GM04503 (cell line): ENCODE measurements at regions not wholly inside any gene's neighbourhood (a gene's known extent, or its start where the extent isn't known, plus 50 kb on each side); places are given as distances from the start of the nearest gene placed in this dataset.
"Not testable (repeated sequence)": the region's sequence is repeated elsewhere in the genome, so short reads cannot be mapped to it uniquely, and the experiment has no call there.

Source experiments
- DNase-seq: peaks from one replicate; pipeline ENCODE4 v3.0.0-alpha.2; 2012; ENCODE audit warnings: low read depth

DNA sequence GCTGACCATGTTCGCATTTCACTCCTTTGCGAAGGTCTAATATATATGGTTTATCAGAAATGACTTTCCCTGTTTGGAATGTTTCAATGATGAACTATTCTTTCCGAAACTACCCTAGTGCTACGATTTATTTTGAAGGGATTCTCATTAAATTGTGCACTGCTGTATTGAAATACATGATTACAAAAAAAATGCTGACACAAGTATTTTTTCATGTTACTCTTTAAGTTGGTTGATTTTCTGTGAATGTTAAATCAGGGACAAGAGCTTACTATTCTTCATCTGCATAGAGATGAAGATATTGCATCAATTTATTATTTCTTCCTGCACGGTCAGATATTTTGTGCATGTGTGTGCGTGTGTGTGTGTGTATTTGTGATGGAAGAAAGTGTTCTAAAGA, 731.5 kb upstream of the AGA start:
- DNase-seq: no peak

DNA sequence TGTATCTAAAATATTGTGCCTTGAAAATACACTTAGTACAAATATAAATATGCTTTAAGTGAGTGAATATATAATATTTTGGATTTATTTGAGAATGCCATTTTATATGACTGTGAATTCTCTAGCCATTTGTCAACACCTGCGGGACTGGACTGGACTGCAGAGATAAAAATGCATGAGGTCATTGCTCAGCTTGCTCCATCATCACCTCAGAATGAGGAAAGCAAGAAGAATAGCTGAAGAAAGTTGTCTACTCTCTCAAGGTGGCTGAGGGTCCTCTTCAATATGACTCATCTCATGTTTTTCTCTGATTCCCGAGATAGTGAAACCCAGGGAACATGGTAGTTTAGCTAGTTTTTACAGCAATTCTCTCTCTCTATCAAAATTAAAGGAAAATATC, 732.5 kb upstream of the AGA start:
- no peak for DNase-seq

DNA sequence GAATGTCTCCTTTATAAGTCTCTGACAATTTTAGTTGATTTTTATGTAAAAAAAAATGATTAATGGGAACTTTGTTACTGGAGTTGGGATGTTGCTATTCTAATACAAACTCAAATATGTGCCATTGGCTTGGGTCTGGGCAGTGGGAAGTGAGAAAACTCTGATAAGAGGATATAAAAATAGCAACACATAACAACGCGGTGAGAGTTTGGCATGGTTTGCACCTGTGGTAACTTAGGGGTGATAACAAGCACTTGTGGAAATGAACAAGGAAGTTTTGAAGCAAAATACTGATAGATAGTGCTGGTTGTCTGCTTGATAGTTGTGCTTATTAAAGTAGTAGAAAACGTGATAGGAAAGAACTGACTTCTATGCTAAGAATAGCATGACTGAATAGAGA, 743.3 kb upstream of the AGA start:
- no peak for DNase-seq

- no peak for DNase-seq
Measured at GRCh38 chr4:178192611-178193010, 750.4 kb upstream of the AGA start.

- DNase-seq: no peak
Measured at GRCh38 chr4:178196751-178197374, 754.6 kb upstream of the AGA start.

DNA sequence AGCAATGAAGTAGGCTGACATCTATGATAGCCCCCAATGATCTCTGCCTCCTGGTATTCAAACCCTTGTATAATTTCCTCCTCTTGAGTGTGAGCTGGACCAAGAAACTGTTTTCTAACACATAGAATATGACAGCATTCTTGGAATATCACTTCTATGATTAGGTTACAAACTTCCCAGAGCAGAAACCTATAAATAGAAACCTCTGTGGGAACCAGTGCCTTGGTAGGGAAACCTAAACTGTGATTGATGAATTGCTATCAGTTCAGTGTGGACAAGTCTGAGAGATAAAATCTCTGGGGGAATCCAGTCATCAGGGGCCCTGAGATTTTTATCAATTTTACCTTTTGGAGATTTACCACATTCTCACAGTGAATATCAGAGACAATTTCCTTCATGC, 756.5 kb upstream of the AGA start:
- no peak for DNase-seq

DNA sequence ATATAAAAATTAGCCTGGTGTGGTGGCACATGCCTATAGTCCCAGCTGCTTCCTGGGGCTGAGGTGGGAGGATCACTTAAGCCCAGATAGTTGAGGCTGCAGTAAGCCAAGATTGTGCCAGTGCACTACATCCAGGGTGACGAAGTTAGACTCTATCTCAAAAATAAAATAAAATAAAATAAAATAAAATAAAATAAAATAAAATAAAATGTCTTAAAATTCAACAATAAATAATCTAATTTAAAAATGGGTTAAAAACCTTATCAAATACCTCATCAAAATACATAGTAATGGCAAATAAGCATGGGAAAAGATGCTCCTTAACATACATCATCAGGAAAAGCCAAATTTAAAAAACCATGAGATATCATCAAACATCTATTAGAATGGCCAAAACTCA, 760.2 kb upstream of the AGA start:
- no peak for DNase-seq

DNA sequence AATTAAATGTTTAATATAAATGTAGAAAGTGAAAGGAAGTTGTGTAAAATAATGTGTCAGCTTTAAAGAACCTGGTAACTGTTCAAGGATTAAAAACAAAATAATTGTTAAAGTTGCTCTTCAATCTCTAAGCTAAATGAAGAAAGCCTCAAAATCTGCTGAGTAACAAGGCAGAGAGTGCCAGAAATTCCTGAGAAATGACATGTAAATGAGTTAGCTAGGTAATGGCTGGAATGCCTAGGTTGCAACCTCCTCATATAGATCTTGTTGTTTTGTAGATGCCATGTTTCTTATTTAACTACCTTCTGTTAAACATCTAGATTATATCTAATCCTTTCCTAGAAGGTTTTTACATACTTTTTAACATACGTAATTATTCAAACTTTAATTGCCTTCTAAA, 763.6 kb upstream of the AGA start:
- DNase-seq: no peak

DNA sequence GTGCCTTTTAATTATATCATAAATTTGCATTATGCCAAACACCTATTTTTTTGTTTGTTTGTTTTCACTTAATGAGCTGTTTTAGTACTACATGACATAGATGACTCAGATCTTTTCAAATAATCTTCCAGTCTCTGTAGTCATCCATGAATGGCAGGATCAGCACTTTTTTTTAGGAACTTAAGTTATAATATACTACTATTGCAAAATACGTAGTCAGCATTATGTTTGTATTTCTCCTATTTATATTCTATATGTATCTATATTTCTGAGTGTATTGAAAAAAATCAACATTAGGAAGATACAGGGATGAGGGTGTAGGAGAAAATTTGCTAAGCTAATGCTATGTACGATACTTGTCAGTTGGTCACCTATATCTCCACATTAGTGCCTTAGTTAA, 773.1 kb upstream of the AGA start:
- no peak for DNase-seq

- no peak for DNase-seq
Measured at GRCh38 chr4:178215763-178216162, 773.5 kb upstream of the AGA start.

GRCh38 chr4:178226421-178226820, 784.2 kb upstream of the AGA start:
- not testable (repeated sequence) for DNase-seq

DNA sequence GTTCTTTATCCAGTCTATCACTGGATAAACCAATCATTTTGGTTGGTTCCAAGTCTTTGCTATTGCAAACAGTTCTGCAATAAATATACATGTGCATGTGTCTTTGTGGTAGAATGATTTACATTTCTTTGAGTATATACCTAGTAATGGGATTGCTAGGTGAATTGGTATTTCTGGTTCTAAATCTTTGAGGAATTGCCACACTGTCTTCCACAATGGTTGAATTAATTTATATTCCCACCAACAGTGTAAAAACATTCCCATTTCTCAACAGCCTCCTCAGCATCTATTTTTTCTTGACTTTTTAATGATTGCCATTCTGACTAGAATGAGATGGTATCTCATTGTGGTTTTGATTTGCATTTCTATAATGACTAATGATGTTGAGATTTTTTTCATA, 791.7 kb upstream of the AGA start:
- DNase-seq: no peak

DNA sequence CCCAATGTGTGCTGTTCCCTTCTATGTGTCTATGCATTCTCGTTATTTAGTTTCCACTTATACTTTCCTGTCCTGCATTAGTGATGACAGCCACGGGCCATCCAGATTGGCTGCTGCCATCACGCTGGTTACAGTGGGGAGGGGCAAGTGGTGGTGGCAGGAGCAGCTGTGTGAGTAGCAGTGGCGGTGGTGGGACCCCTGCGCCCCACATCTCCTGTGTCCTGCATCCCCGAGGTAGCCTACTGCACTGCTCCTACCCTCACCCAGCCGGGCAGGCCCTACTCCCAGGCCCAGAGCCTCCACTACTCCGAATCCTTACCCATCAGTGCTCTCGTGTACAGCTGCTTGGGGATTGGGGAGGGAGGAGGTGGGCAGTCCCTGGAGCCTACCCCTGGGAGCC, 798.7 kb upstream of the AGA start:
- no peak for DNase-seq

DNA sequence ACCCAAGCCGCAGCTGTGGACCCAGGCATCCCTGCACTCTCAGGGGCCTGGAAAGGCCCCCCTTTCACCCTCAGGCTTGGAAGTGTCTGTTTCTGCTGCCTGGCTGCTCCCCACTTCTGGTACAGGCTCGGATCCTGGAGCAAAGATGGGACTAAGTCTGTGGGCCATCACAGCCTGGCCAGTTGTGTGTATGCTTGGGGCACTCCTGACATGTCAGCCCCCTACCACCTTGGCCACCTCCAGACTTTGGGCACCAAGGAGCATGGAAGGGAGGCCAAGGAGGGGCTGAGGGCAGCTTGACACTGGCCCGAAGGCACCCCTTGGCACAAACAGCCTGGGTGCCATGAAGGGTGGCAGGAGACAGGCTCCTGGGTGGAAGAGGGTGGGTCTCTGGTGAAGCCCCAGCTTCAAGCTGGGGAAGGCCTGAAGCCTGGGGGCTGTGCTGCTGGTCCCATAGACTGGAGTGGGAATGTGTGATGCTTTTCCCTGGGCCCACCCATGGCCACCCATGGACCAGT, 799.4 kb upstream of the AGA start:
- no peak for DNase-seq

DNA sequence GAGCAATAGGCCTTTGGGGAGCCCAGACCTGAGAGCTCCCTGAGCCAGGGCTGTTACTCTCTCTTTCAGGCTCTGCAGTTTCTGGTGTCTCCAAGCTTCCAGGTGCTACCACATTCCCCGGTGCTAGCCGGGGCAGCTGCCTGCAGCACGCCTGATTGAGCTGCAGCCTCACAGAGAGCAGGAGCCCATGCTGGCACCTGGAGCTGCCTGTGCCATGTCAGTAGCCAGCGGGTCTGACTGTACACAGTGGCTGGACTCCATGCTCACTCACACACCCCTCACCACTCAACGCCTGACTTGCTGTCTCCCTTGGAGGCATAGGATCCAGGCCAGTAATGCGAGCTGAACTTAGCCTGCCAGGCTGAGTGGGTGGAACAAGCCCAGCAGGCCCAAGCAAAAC, 800.4 kb upstream of the AGA start:
- DNase-seq: no peak

GRCh38 chr4:178244785-178245184, 802.5 kb upstream of the AGA start:
- no peak for DNase-seq

DNA sequence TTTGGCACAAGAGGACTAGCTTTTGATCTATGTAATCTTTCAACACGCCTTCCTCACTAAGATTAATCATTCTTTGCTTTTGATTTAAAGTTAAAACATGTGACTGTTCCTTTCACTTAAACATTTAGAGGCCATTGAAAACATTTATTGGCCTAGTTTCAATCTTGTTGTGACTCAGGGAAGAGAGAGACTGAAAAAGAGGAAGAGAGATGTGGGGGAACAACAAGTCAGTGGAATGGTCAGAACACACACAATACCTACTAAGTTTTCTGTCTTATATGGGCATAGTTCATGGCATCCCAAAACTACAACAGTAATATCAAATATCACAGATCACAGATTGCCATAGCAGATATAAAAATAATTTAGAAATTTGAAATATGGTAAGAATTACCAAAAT, 812.9 kb upstream of the AGA start:
- DNase-seq: no peak

DNA sequence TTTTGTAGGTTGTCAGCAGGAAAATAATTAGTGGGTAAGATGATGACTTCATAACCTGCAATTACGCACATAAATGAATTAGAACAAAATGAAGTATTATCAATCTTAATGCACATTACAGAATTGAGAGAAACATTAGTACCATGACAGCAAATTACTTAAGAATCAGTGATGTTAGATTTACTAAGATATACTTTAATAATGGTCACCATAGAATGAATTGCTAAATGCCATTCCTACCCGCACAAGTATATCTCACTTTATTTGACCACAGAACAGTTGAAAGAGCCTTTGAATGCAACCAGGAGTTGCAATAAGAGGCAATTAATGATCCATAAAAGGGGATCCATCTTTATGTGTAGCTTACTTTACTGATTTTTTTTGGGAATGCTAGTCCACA, 816.4 kb upstream of the AGA start:
- no peak for DNase-seq

GRCh38 chr4:178259566-178259965, 817.3 kb upstream of the AGA start:
- DNase-seq: no peak

DNA sequence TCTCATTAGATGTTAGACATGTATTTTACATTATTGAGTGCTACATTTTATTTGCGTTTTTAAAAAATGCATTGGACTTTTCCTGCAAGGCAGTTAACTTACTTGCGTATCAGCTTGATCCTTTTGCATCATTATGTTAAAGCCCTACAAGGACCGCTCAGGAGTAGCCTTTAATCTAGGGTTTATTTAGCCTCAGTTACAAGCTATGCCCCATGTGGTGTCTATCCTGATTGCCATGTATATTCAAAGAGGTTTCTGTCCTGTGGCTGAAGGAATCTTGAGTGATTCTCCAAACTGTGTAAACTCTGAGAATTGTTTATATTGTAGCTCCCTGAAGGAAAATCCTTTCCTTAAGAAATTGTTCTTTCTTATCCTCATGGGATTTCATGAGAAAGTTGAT, 821.8 kb upstream of the AGA start:
- DNase-seq: no peak

- no peak for DNase-seq
Measured at GRCh38 chr4:178271386-178271785, 829.1 kb upstream of the AGA start.

GRCh38 chr4:178273168-178273567, 830.9 kb upstream of the AGA start:
- DNase-seq: no peak

- no peak for DNase-seq
Measured at GRCh38 chr4:178275671-178276360, 833.6 kb upstream of the AGA start.

DNA sequence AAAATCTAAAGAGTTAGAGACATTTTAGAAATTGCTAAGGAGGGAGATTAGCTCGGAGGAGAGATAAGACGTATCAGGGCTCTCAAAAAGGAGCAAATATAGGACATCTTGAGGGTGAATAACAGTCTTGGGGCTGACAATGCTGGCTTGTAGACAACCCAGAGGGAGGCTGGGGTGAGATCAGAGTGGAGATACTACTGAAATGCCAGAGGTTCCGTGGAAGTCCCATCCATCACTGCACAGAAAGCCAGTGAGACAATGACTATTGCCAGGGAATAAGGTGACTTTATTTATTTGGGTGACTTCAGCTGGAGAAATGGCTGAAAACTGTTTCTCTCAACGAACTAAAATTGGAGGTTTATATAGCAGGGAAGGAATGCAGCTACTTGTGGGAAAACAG, 838.1 kb upstream of the AGA start:
- no peak for DNase-seq
